ENCODE measurements at regions not wholly inside any gene's neighbourhood (a gene's known extent, or its start where the extent isn't known, plus 50 kb on each side); places are given as distances from the start of the nearest gene placed in this dataset.

GRCh38 chr6:149225946-149226345 lies 91.6 kb upstream of the TAB2 start:
- CTCF ChIA-PET, result no interaction called here
- DNase-seq (ENCODE audit: extremely low spot score), result no peak
- POLR2A ChIA-PET, result no interaction called here
- TF ChIP-seq ARNT (IDR thresholded peaks at IDR 0.05) (no peak), PKNOX1 (IDR thresholded peaks at IDR 0.05) (no peak), LEF1 (IDR thresholded peaks at IDR 0.05; ENCODE audit: borderline replicate concordance) (no peak), SP1 (IDR thresholded peaks at IDR 0.05) (no peak), FOXA1 (IDR thresholded peaks at IDR 0.05) (no peak), BHLHE40 (IDR thresholded peaks at IDR 0.05; ENCODE audit: borderline replicate concordance) (no peak), SUZ12 (IDR thresholded peaks at IDR 0.05) (no peak), L3MBTL2 (conservative IDR thresholded peaks at IDR 0.05) (no peak)

GRCh38 chr6:149227796-149228195 lies 89.7 kb upstream of the TAB2 start:
- POLR2A ChIA-PET, result no interaction called here
- CTCF ChIA-PET, result no interaction called here
- DNase-seq (ENCODE audit: extremely low spot score), result no peak

GRCh38 chr6:149228311-149228955 lies 89.1 kb upstream of the TAB2 start:
- ChIA-PET CTCF (no interaction called here), POLR2A (no interaction called here)
- DNase-seq (ENCODE audit: extremely low spot score), result no peak
- TF ChIP-seq BHLHE40 (IDR thresholded peaks at IDR 0.05; ENCODE audit: borderline replicate concordance) (no peak), FOXA1 (IDR thresholded peaks at IDR 0.05) (no peak), SP1 (IDR thresholded peaks at IDR 0.05) (no peak)

More at GRCh38 chr6:149227796-149228195, 89.7 kb upstream of the TAB2 start:
- TF ChIP-seq LEF1 (IDR thresholded peaks at IDR 0.05; ENCODE audit: borderline replicate concordance) (no peak), FOXM1 (IDR thresholded peaks at IDR 0.05; ENCODE audit: borderline replicate concordance) (no peak), SP1 (IDR thresholded peaks at IDR 0.05) (no peak), TARDBP (IDR thresholded peaks at IDR 0.05) (no peak)

GRCh38 chr6:149229096-149229495 lies 88.4 kb upstream of the TAB2 start:
- ChIA-PET POLR2A (no interaction called here), CTCF (no interaction called here)
- TF ChIP-seq ZNF384 (IDR thresholded peaks at IDR 0.05) (no peak), L3MBTL2 (conservative IDR thresholded peaks at IDR 0.05) (no peak), SP1 (IDR thresholded peaks at IDR 0.05) (no peak), HDGF (IDR thresholded peaks at IDR 0.05; ENCODE audit: borderline replicate concordance) (no peak), NFRKB (IDR thresholded peaks at IDR 0.05) (no peak), FOXM1 (IDR thresholded peaks at IDR 0.05; ENCODE audit: borderline replicate concordance) (no peak), TARDBP (IDR thresholded peaks at IDR 0.05) (no peak), BHLHE40 (IDR thresholded peaks at IDR 0.05; ENCODE audit: borderline replicate concordance) (no peak), SUZ12 (IDR thresholded peaks at IDR 0.05) (no peak), FOXK2 (IDR thresholded peaks at IDR 0.05) (no peak), FOXA1 (IDR thresholded peaks at IDR 0.05) (no peak), LEF1 (IDR thresholded peaks at IDR 0.05; ENCODE audit: borderline replicate concordance) (no peak), PKNOX1 (IDR thresholded peaks at IDR 0.05) (no peak), CTBP1 (IDR thresholded peaks at IDR 0.05; ENCODE audit: borderline replicate concordance) (no peak), ELF4 (IDR thresholded peaks at IDR 0.05) (no peak), ARNT (IDR thresholded peaks at IDR 0.05) (no peak)
- no peak for DNase-seq (ENCODE audit: extremely low spot score)

- DNase-seq (ENCODE audit: extremely low spot score), result no peak
- CTCF ChIA-PET, result no interaction called here
- POLR2A ChIA-PET, result interaction anchor here (1.0 kb wide), 1 partner anchor 11 kb away, joined by 5 read pairs; no protein-coding TSS in a partner anchor
- no peak for TF ChIP-seq ARNT (IDR thresholded peaks at IDR 0.05)
- TF ChIP-seq HDGF (IDR thresholded peaks at IDR 0.05; ENCODE audit: borderline replicate concordance), result no peak
- TF ChIP-seq TARDBP (IDR thresholded peaks at IDR 0.05), result no peak
- TF ChIP-seq NFRKB (IDR thresholded peaks at IDR 0.05), result no peak
- TF ChIP-seq ELF4 (IDR thresholded peaks at IDR 0.05), result no peak
- no peak for TF ChIP-seq PKNOX1 (IDR thresholded peaks at IDR 0.05)
- TF ChIP-seq ZNF384 (IDR thresholded peaks at IDR 0.05), result no peak
- TF ChIP-seq FOXM1 (IDR thresholded peaks at IDR 0.05; ENCODE audit: borderline replicate concordance), result no peak
- TF ChIP-seq SUZ12 (IDR thresholded peaks at IDR 0.05), result no peak
- no peak for TF ChIP-seq SP1 (IDR thresholded peaks at IDR 0.05)
- no peak for TF ChIP-seq L3MBTL2 (conservative IDR thresholded peaks at IDR 0.05)
- TF ChIP-seq FOXA1 (IDR thresholded peaks at IDR 0.05), result no peak
- TF ChIP-seq CTBP1 (IDR thresholded peaks at IDR 0.05; ENCODE audit: borderline replicate concordance), result no peak
- no peak for TF ChIP-seq FOXK2 (IDR thresholded peaks at IDR 0.05)
- TF ChIP-seq BHLHE40 (IDR thresholded peaks at IDR 0.05; ENCODE audit: borderline replicate concordance), result no peak
- TF ChIP-seq LEF1 (IDR thresholded peaks at IDR 0.05; ENCODE audit: borderline replicate concordance), result no peak
Measured at GRCh38 chr6:149230712-149231460, 86.6 kb upstream of the TAB2 start.

- CTCF ChIA-PET, result no interaction called here
- no peak for DNase-seq (ENCODE audit: extremely low spot score)
- POLR2A ChIA-PET, result interaction anchor here (1.0 kb wide), 1 partner anchor 12 kb away, joined by 5 read pairs; no protein-coding TSS in a partner anchor
- TF ChIP-seq TARDBP (IDR thresholded peaks at IDR 0.05), result no peak
- TF ChIP-seq CTBP1 (IDR thresholded peaks at IDR 0.05; ENCODE audit: borderline replicate concordance), result no peak
- no peak for TF ChIP-seq FOXA1 (IDR thresholded peaks at IDR 0.05)
- no peak for TF ChIP-seq FOXM1 (IDR thresholded peaks at IDR 0.05; ENCODE audit: borderline replicate concordance)
- no peak for TF ChIP-seq LEF1 (IDR thresholded peaks at IDR 0.05; ENCODE audit: borderline replicate concordance)
- TF ChIP-seq SUZ12 (IDR thresholded peaks at IDR 0.05), result no peak
- no peak for TF ChIP-seq HDGF (IDR thresholded peaks at IDR 0.05; ENCODE audit: borderline replicate concordance)
- no peak for TF ChIP-seq NFRKB (IDR thresholded peaks at IDR 0.05)
- no peak for TF ChIP-seq PKNOX1 (IDR thresholded peaks at IDR 0.05)
Measured at GRCh38 chr6:149231778-149232177, 85.7 kb upstream of the TAB2 start.
